ENCODE measurements at regions not wholly inside any gene's neighbourhood (a gene's known extent, or its start where the extent isn't known, plus 50 kb on each side); places are given as distances from the start of the nearest gene placed in this dataset.

GRCh38 chr17:71501711-71502110 is 619.1 kb upstream of the SOX9 start:
- no peak overlapping the region for H3K27ac Mint-ChIP-seq (ENCODE audit: unreplicated experiment)
- H3K4me1 Mint-ChIP-seq (ENCODE audit: low read depth, unreplicated experiment): no peaks in the 10 kb centered on the region
- TF ChIP-seq, protein P1, sequence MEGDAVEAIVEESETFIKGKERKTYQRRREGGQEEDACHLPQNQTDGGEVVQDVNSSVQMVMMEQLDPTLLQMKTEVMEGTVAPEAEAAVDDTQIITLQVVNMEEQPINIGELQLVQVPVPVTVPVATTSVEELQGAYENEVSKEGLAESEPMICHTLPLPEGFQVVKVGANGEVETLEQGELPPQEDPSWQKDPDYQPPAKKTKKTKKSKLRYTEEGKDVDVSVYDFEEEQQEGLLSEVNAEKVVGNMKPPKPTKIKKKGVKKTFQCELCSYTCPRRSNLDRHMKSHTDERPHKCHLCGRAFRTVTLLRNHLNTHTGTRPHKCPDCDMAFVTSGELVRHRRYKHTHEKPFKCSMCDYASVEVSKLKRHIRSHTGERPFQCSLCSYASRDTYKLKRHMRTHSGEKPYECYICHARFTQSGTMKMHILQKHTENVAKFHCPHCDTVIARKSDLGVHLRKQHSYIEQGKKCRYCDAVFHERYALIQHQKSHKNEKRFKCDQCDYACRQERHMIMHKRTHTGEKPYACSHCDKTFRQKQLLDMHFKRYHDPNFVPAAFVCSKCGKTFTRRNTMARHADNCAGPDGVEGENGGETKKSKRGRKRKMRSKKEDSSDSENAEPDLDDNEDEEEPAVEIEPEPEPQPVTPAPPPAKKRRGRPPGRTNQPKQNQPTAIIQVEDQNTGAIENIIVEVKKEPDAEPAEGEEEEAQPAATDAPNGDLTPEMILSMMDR (IDR thresholded peaks at IDR 0.05; ENCODE audit: unreplicated experiment): no peak
- CTCF ChIA-PET: interaction anchor here (0.6 kb wide), 1 partner anchor 529 kb away, joined by 7 read pairs; no protein-coding TSS in a partner anchor
- H3K4me3 Mint-ChIP-seq (ENCODE audit: low read depth, unreplicated experiment): no peak overlapping the region
- peaks cover 3% of the 10 kb centered on the region for H3K9me3 Mint-ChIP-seq (ENCODE audit: low read depth, unreplicated experiment)
- no peak for DNase-seq
- intact Hi-C loops (cut with micrococcal nuclease; ENCODE audit: unreplicated experiment): no loop called here
- peaks cover 12% of the 10 kb centered on the region for H3K27me3 Mint-ChIP-seq (ENCODE audit: unreplicated experiment)
- BruUV-seq (replicated peaks): no TSS peak
- no peaks in the 10 kb centered on the region for H3K36me3 Mint-ChIP-seq (ENCODE audit: insufficient read depth, unreplicated experiment)

DNA sequence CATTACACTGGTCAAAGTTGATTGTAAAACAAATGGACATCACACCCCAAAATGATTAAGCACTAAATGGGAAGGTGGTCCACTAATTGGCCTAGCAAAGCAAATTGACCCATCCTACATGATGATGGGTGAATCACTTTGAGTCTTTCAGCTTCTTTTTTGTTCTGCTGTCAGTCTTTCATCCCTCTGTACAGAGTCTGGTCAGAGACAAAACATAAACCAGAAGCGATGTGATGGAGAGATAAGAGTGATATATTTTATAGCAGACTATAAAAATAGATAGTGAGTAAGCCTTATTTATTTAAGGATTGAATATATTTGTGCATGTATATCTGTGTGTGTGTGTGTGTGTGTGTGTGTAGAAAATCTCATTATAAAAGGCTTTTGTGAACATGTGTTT is 618.4 kb upstream of the SOX9 start:
- TF ChIP-seq, protein P1 (IDR thresholded peaks at IDR 0.05; ENCODE audit: unreplicated experiment): no peak
- Mint-ChIP-seq H3K4me3 (ENCODE audit: low read depth, unreplicated experiment) (no peak overlapping the region), H3K27ac (ENCODE audit: unreplicated experiment) (no peak overlapping the region), H3K9me3 (ENCODE audit: low read depth, unreplicated experiment) (peaks cover 3% of the 10 kb centered on the region), H3K36me3 (ENCODE audit: insufficient read depth, unreplicated experiment) (no peaks in the 10 kb centered on the region), H3K4me1 (ENCODE audit: low read depth, unreplicated experiment) (no peaks in the 10 kb centered on the region), H3K27me3 (ENCODE audit: unreplicated experiment) (peaks cover 12% of the 10 kb centered on the region)
- no peak for DNase-seq
- CTCF ChIA-PET: interaction anchor here (0.6 to 0.7 kb wide), 2 partner anchors 367 to 528 kb away, joined by 4 to 7 read pairs; no protein-coding TSS in a partner anchor
- no TSS peak for BruUV-seq (replicated peaks)
- intact Hi-C loops (cut with micrococcal nuclease; ENCODE audit: unreplicated experiment): no loop called here

GRCh38 chr17:71503710-71504465 is 616.9 kb upstream of the SOX9 start:
- Mint-ChIP-seq H3K9me3 (ENCODE audit: low read depth, unreplicated experiment) (peaks cover 3% of the 10 kb centered on the region), H3K27me3 (ENCODE audit: unreplicated experiment) (peaks cover 12% of the 10 kb centered on the region), H3K4me3 (ENCODE audit: low read depth, unreplicated experiment) (no peak overlapping the region), H3K36me3 (ENCODE audit: insufficient read depth, unreplicated experiment) (no peaks in the 10 kb centered on the region), H3K4me1 (ENCODE audit: low read depth, unreplicated experiment) (no peaks in the 10 kb centered on the region), H3K27ac (ENCODE audit: unreplicated experiment) (no peak overlapping the region)
- no peak for DNase-seq
- CTCF ChIA-PET: interaction anchor here (0.6 kb wide), 1 partner anchor 315 kb away, joined by 4 read pairs; no protein-coding TSS in a partner anchor
- intact Hi-C loops (cut with micrococcal nuclease; ENCODE audit: unreplicated experiment): no loop called here
- TF ChIP-seq, protein P1 (IDR thresholded peaks at IDR 0.05; ENCODE audit: unreplicated experiment): no peak
- no TSS peak for BruUV-seq (replicated peaks)

- no peak for DNase-seq
- Mint-ChIP-seq H3K9me3 (ENCODE audit: low read depth, unreplicated experiment) (peaks cover 3% of the 10 kb centered on the region), H3K27ac (ENCODE audit: unreplicated experiment) (no peak overlapping the region), H3K4me1 (ENCODE audit: low read depth, unreplicated experiment) (no peaks in the 10 kb centered on the region), H3K4me3 (ENCODE audit: low read depth, unreplicated experiment) (no peak overlapping the region), H3K36me3 (ENCODE audit: insufficient read depth, unreplicated experiment) (no peaks in the 10 kb centered on the region), H3K27me3 (ENCODE audit: unreplicated experiment) (peaks cover 12% of the 10 kb centered on the region)
- CTCF ChIA-PET: no interaction called here
- TF ChIP-seq, protein P1 (IDR thresholded peaks at IDR 0.05; ENCODE audit: unreplicated experiment): no peak
- intact Hi-C loops (cut with micrococcal nuclease; ENCODE audit: unreplicated experiment): no loop called here
- BruUV-seq (replicated peaks): no TSS peak
These were observed 615.6 kb upstream of the SOX9 start for GRCh38 chr17:71505200-71505599.
